GM19193 (cell line): ENCODE measurements at regions not wholly inside any gene's neighbourhood (a gene's known extent, or its start where the extent isn't known, plus 50 kb on each side); places are given as distances from the start of the nearest gene placed in this dataset.

ENCODE experiments used
- POLR2A ChIP-seq: IDR thresholded peaks from 4 replicates; pipeline ENCODE4 v1.6.1; 2011; ENCODE audit not compliant: insufficient read depth, insufficient read length; ENCODE audit errors: extremely low read depth

GRCh38 chr10:110430340-110431273, 67.1 kb upstream of the DUSP5 start:
- no peak for TF ChIP-seq POLR2A

DNA sequence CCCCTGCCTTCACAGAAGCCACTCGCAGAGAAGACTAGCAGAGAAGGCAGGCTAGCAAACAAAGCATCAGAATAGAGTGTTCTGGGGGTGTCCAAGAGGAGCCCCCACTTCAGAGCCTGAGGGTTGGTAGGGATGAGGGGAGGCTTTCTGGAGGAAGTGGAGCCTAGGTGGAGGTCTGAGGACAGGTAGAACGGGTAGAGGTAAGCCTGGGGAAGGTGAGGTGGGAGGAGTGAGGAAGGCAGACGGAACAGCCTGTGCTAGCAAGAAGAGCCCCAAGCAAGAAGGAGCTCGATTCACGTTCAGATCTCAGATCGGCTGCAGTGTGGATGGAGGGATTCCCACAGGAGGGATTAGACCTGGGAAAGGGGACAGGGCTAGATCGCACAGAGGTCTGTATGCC, 66.0 kb upstream of the DUSP5 start:
- no peak for TF ChIP-seq POLR2A

GRCh38 chr10:110432084-110432483, 65.6 kb upstream of the DUSP5 start:
- no peak for TF ChIP-seq POLR2A

DNA sequence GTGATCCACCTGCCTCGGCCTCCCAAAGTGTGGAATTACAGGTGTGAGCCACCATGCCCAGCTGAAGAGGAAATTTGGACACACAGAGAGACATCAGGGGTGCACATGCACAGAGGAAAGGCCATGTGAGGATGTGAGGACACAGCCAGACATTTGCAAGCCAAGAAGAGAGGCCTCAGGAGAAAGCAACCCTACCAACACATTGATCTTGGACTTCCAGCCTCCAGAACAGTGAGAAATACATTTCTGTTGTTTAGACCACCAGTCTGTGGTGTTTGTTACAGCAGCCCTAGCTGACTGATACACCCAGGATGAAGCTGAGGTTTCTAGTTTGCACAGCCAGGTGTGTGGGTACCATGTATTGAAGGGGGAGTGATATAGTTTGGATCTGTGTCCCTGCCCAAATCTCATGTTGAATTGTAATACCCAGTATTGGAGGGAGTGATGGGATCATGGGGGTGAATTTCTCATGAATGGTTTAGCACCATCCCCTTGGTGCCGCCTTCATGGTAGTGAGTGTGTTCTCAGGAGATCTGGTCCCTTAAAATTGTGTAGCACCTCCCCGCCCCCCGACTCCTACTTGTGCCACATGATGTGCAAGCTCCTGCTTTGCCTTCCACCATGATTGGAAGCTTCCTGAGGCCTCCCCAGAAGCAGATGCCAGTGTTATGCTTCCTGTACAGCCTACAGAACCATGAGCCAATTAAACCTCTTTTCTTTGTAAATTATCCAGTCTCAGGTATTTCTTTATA, 64.7 kb upstream of the DUSP5 start:
- no peak for TF ChIP-seq POLR2A

GRCh38 chr10:110433740-110434139, 64.0 kb upstream of the DUSP5 start:
- TF ChIP-seq POLR2A: no peak

DNA sequence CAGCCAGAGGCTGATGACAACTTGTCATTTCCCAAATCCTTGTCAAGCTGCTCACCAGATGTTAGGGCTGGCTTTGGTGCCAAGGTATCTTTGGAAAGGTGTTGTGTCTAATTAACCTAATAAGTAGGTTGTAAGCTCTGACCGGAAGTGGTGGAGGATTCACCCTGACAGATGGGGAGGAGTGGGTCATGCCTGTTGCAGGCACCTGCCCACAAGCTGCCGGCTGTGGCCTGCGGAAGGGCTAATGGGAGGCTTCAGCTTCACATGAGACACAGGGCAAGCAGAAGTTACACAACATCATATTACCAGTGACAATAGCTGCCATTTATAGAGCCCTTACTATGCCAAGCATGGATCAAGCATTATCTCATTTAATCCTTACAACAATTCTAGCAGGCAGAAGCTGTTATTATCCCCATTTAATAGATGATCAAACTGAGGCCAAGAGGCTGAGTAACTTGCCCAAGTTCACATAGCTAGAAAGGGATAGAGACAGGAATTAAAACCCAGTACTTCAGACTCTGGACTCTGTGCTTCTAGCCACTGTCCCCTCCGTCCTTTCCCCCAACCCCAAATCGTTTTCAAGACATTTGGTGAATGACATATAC, 63.1 kb upstream of the DUSP5 start:
- no peak for TF ChIP-seq POLR2A

DNA sequence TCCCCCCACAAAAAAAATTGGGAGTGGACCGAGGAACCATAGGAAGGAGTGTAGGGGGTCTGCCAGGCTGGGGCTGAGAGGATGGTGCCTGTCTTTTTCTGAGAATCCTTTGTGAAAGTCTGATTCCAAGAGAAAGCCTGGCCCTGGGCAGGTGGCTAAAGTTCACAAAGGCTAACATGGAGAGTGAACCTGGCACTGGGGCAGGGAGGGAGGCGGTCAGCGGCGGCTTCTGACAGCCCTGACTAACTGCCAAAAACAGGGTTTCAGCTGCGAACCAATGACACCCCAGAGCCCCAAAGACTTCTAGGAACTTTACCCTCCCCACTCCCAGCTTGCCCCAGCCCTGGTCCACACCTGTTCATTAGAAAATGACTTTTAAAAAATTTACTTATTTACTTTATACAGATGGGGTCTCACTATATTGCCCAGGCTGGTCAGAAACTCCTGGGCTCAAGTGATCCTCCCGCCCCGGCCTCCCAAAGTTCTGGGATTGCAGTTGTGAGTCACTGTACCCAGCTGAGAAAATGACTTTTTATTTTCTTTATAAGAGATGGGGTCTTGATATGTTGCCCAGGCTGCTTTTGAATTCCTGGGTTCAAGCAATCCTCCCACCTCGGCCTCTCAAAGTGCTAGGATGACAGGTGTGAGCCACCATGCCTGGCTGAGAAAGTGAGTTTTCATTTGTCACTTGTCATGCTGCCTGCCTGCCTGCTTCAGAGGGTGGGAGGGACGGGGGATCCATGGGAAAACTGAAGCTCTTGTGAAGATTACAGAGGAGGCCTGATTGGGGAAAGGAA, 61.0 kb upstream of the DUSP5 start:
- TF ChIP-seq POLR2A: no peak

GRCh38 chr10:110437351-110437605, 60.4 kb upstream of the DUSP5 start:
- TF ChIP-seq POLR2A: no peak

GRCh38 chr10:110437761-110438341, 59.9 kb upstream of the DUSP5 start:
- no peak for TF ChIP-seq POLR2A

GRCh38 chr10:110442746-110443145, 55.0 kb upstream of the DUSP5 start:
- no peak for TF ChIP-seq POLR2A

- TF ChIP-seq POLR2A: no peak
Observed at GRCh38 chr10:110443239-110444003, 54.3 kb upstream of the DUSP5 start.

GRCh38 chr10:110444004-110444337, 53.7 kb upstream of the DUSP5 start:
- TF ChIP-seq POLR2A: no peak

DNA sequence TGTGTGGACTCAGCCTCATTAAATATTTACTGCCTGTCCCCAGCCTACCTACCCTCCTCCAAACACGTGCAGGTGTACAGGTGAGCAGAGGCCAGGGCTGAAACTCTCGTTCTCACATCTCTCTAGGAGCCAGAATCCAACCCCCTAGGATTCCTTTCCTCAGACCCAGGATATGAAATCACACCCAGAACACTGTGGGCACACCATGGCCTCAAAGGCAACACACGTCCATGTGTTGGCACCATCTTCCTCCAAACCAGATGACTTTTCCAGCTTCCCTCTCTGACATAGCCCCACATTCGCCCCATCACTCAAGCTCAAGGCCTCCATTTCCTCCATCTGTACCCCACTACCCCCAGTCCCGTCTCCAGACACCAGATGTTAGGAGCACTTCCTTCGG, 51.8 kb upstream of the DUSP5 start:
- no peak for TF ChIP-seq POLR2A

DNA sequence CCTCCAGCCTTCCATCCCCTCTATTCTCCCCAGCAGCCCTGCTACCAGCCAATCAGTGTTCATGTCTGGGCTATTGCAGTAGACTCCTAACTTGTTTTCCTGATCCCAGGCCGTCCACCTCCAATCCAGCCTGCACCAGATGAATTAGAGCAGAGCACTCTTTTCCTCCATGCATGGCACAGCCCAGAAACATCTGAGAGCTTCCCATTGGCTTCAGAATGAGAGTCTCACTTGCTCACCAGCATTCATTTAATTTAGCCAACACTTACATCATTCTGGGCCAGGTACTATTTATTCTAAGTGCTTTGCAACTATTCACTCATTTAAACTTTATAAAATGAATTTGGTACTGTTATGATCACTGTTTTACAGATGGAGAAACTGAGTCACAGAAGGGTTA, 51.4 kb upstream of the DUSP5 start:
- no peak for TF ChIP-seq POLR2A
